Heart right ventricle (tissue), 16 donors: ENCODE measurements at regions not wholly inside any gene's neighbourhood (a gene's known extent, or its start where the extent isn't known, plus 50 kb on each side); places are given as distances from the start of the nearest gene placed in this dataset.

Experiments
- ATAC-seq, 8 donors: fragments of 200-7000 bp; cut with Tn5 transposase; one replicate each; pipeline ENCODE4 v1.9.1; 2020; ENCODE audit warnings: mild to moderate bottlenecking in 8 of 8, moderate library complexity in 8 of 8, moderate number of reproducible peaks in 1 of 8
- DNase-seq, 2 donors: peaks; one replicate each; pipeline ENCODE4 v3.0.0-alpha.2; 2020
- H3K27ac ChIP-seq, 10 donors: fragments of 200-600 bp; sonication (generic) in 2 of 10; one replicate each; pipeline versions ENCODE4 v1.5.0 to v1.8.0; 2020 to 2022; ENCODE audit warnings: mild to moderate bottlenecking in 3 of 10
- H3K27me3 ChIP-seq, 7 donors: fragments of 200-600 bp; one replicate each; pipeline ENCODE4 v1.8.0; 2021 to 2022; ENCODE audit warnings: mild to moderate bottlenecking in 2 of 7
- H3K36me3 ChIP-seq, 9 donors: fragments of 200-600 bp; sonication (generic) in 1 of 9; one replicate each; pipeline versions ENCODE4 v1.5.0 to v1.8.0; 2020 to 2022; ENCODE audit warnings: mild to moderate bottlenecking in 2 of 9
- H3K4me1 ChIP-seq, 9 donors: fragments of 200-600 bp; sonication (generic) in 1 of 9; one replicate each; pipeline versions ENCODE4 v1.5.0 to v1.8.0; 2020 to 2022; ENCODE audit warnings: mild to moderate bottlenecking in 4 of 9
- H3K4me3 ChIP-seq, 10 donors: fragments of 200-600 bp; sonication (generic) in 2 of 10; one replicate each; pipeline versions ENCODE4 v1.5.0 to v1.8.0; 2020 to 2022; ENCODE audit warnings: mild to moderate bottlenecking in 7 of 10, moderate library complexity in 2 of 10
- H3K9me3 ChIP-seq, 11 donors: fragments of 200-600 bp in 10 of 11; sonication (generic) in 2 of 11; one replicate each; pipeline versions ENCODE4 v1.5.0 to v1.8.0; 2013 to 2022; ENCODE audit warnings: mild to moderate bottlenecking in 2 of 11, control low read depth in 1 of 11, moderate library complexity in 1 of 11
- WGBS, 2 donors: extraction: QIAGEN DNeasy Blood & Tissue Kit; methylation state at CpG; one replicate each; pipeline ENCODE4 v1.1.7; 2013; ENCODE audit warnings: inconsistent platforms in 1 of 2; 5-methylcytosine and 5-hydroxymethylcytosine counted together
- intact Hi-C, 10 donors: fragments of 100-400 bp; cut with DNase I; formaldehyde crosslinking; loops; one replicate each; pipeline versions ENCODE4 v1.11.1 to v1.14.2; 2022
- TF ChIP-seq, protein P1 (sequence below), 9 donors: fragments of 200-600 bp; sonication (generic) in 2 of 9; IDR thresholded peaks; one replicate each; pipeline versions ENCODE4 v1.5.0 to v1.8.0; 2021 to 2022; ENCODE audit warnings: antibody characterized with exemption in 9 of 9, mild to moderate bottlenecking in 5 of 9, moderate library complexity in 1 of 9
- donor health status: Arrhythmogenic right ventricular cardiomyopathy.
- donor health status: ischemic (EF 13 %, LVEDD 7.1; RV severe dilation, severe dysfunction).
- donor health status: healthy with polysubstance abuse.
- donor health status: DM: no; HTN: yes; CAD: no.
- donor health status: DM: no; HTN: no; CAD: no.
- donor health status: ischemic (EF 25% LVEDD 6.9; RV normal size, moderate dysfunction).
- donor health status: ischemic (EF 25% LVEDD 5.7; RV mildly dilated, moderate dysfunction).
- donor health status: healthy.
- donor health status: DM: yes; HTN: yes; CAD: no.
- donor health status: Ischemic cardiomyopathy.
- donor health status: ischemic (EF 35%, LVEDD 5.7; RV mildly dilated, moderate dysfunction).
- donor health status: nonischemic (EF 11% LVEDD 7.7; RV severe dilation, severe dysfunction).
- donor health status: DM: yes; HTN: yes; CAD: no.
- donor health status: PGD.
- donor health status: ischemic (EF 29% LVEDD 5.4; RV normal size, mild dysfunction).
- donor health status: nonischemic (EF 23%, LVEDD 6.1; RV moderate dilation, normal function).

DNA sequence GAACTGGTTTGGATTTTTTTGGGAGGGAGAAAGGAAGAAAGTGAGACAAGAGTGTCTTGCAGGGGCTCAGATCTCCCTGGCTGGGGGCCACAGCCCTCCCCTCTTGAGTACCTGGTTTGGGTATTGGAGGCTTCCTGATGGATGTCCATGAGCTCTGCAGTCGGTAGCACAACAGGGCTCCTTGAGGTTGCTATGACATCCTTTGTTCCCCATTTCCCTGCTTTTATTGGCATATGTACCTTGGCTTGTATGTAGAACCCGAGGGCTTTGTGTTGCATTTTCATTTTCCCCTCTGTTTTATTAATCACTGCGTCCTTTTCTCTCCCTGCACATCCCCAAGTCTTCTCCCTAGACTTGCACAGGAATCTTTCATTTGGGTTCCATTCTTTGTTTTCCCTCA lies 355.5 kb upstream of the TSHZ2 start:
- H3K36me3 ChIP-seq, result no peaks in the 10 kb centered on the region
- DNase-seq (no peak), ATAC-seq (no peak)
- H3K4me3 ChIP-seq, result no peak overlapping the region
- 63 to 64% methylated on average over 3 of the region's 3 CpGs for WGBS, 2 donors
- peaks cover 0 to 22% (median 4%) of the 10 kb centered on the region in 7 donors for H3K27me3 ChIP-seq
- intact Hi-C loops, result no loop called here
- no peak overlapping the region for H3K27ac ChIP-seq
- no peaks in the 10 kb centered on the region for H3K4me1 ChIP-seq
- no peaks in the 10 kb centered on the region for H3K9me3 ChIP-seq
- TF ChIP-seq, protein P1, sequence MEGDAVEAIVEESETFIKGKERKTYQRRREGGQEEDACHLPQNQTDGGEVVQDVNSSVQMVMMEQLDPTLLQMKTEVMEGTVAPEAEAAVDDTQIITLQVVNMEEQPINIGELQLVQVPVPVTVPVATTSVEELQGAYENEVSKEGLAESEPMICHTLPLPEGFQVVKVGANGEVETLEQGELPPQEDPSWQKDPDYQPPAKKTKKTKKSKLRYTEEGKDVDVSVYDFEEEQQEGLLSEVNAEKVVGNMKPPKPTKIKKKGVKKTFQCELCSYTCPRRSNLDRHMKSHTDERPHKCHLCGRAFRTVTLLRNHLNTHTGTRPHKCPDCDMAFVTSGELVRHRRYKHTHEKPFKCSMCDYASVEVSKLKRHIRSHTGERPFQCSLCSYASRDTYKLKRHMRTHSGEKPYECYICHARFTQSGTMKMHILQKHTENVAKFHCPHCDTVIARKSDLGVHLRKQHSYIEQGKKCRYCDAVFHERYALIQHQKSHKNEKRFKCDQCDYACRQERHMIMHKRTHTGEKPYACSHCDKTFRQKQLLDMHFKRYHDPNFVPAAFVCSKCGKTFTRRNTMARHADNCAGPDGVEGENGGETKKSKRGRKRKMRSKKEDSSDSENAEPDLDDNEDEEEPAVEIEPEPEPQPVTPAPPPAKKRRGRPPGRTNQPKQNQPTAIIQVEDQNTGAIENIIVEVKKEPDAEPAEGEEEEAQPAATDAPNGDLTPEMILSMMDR (IDR thresholded peaks at IDR 0.05), result no peak

DNA sequence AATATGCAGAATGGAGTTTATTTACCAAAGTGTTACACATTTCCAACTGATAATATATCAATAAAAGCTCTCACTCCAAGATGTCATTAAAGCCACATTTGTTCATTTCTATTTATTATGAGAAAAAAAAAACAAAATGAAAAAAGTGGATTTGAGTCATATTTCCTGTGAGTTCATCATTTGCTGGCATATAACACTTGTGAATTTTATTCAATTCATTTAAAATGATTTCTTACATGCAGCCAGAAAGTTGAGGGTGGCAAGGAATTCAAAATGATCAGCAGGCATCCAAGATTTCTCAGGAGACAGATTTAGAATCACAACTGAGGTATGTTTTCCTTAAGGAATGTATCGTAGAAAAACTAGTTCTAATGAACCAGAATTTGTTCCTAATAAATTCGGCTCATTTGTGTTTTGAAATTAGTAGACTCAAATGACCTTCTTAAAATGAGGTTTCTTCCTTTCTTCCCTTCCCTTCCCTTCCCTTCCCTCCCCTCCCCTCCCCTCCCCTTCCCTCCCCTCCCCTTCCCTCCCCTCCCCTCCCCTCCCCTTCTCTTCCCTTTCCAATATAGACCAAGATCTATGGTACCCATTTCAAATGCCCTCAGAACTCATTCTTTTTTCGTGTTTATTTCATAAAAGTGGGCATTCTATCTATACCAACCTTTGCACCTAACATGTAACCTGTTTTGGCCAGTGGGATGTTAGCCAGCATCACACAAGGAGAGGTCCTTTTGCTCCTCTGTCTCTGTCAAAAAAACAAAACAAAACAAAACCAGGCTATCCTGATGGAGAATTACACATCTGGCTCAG lies 357.9 kb upstream of the TSHZ2 start:
- Histone ChIP-seq H3K27me3 (peaks cover 0 to 16% (median 0%) of the 10 kb centered on the region in 7 donors), H3K9me3 (no peaks in the 10 kb centered on the region), H3K4me3 (no peak overlapping the region), H3K4me1 (no peaks in the 10 kb centered on the region), H3K36me3 (no peaks in the 10 kb centered on the region), H3K27ac (no peak overlapping the region)
- 74 to 83% methylated on average over 3 of the region's 3 CpGs for WGBS, 2 donors
- no peak for ATAC-seq
- intact Hi-C loops, result no loop called here
- TF ChIP-seq, protein P1 (IDR thresholded peaks at IDR 0.05), result no peak
- no peak for DNase-seq

DNA sequence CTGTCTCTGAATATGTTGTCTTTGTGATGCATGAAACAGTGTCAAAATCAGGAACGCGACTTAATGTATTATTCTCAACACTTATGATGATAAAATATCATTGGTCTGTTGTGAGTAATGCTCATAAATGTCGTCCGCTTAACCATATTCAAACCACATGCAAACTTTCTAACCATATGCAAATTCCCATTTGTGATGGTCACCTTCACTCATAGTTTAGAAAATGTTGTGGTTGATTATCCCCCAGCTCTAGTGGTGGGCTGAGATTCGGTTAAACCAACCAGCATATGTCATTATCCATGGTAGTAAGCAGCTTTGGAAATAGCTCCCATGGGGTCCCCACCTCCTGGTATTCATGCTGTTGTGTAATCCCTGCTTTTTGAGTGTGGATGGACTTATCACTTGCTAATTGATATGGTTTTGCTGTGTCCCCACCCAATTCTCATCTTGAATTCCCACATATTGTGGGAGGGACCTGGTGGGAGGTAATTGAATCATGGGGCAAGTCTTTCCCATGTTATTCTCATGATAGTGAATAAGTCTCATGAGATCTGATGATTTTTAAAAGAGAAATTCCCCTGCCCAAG lies 360.0 kb upstream of the TSHZ2 start:
- Histone ChIP-seq H3K4me3 (no peak overlapping the region), H3K9me3 (no peaks in the 10 kb centered on the region), H3K4me1 (no peaks in the 10 kb centered on the region), H3K27ac (no peak overlapping the region), H3K27me3 (peaks cover 0 to 15% (median 0%) of the 10 kb centered on the region in 7 donors), H3K36me3 (no peaks in the 10 kb centered on the region)
- no peak for DNase-seq
- intact Hi-C loops, result no loop called here
- 86 to 93% methylated on average over 5 of the region's 5 CpGs for WGBS, 2 donors
- TF ChIP-seq, protein P1 (IDR thresholded peaks at IDR 0.05), result no peak
- ATAC-seq, result no peak

DNA sequence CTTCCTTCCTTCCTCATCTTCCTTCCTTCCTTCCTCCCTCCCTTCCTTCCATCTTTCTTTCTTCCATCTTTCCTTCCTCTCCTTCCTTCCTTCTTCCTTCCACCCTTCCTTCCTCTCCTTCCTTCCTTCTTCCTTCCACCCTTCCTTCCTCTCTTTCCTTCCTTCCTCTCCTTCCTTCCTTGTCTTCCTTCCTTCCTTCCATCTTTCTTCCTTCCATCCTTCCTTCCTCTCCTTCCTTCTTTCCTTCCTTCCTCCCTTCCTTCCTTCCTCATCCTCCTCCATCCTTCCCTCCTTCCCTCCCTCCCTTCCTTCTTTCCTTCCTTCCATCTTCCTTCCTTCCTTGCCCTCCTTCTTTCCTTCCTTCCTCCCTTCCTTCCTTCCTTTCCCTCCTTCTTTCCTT lies 361.4 kb upstream of the TSHZ2 start:
- Histone ChIP-seq H3K9me3 (no peaks in the 10 kb centered on the region), H3K36me3 (no peaks in the 10 kb centered on the region), H3K4me1 (no peaks in the 10 kb centered on the region), H3K27ac (no peak overlapping the region), H3K27me3 (peaks cover 0 to 9% (median 0%) of the 10 kb centered on the region in 7 donors), H3K4me3 (no peak overlapping the region)
- TF ChIP-seq, protein P1 (IDR thresholded peaks at IDR 0.05), result no peak
- no peak for DNase-seq
- ATAC-seq, result no peak
- intact Hi-C loops, result no loop called here
